ENCODE measurements at regions not wholly inside any gene's neighbourhood (a gene's known extent, or its start where the extent isn't known, plus 50 kb on each side); places are given as distances from the start of the nearest gene placed in this dataset.

- no peaks in the 10 kb centered on the region for H3K4me1 Mint-ChIP-seq (ENCODE audit: low read depth)
- ATAC-seq (replicated peaks in 1 of 2) (no peak), DNase-seq (no peak)
- no peak overlapping the region for H3K4me3 Mint-ChIP-seq
- H3K36me3 Mint-ChIP-seq (ENCODE audit: insufficient read depth in 2 of 2), result no peaks in the 10 kb centered on the region
- no peaks in the 10 kb centered on the region for H3K27me3 Mint-ChIP-seq (ENCODE audit: low read depth)
- H3K27ac Mint-ChIP-seq, result no peak overlapping the region
- H3K9me3 Mint-ChIP-seq, result peaks cover 0 to 2% of the 10 kb centered on the region in 2 donors
These were observed 91.2 kb downstream of the LRATD1 start for GRCh38 chr2:14723684-14724083.

GRCh38 chr2:14735696-14736095, 103.2 kb downstream of the LRATD1 start:
- H3K9me3 Mint-ChIP-seq, result peaks cover 0 to 3% of the 10 kb centered on the region in 2 donors
- no peak for ATAC-seq (replicated peaks in 1 of 2)
- no peak overlapping the region for H3K27ac Mint-ChIP-seq
- no peaks in the 10 kb centered on the region for H3K27me3 Mint-ChIP-seq (ENCODE audit: low read depth)
- no peak overlapping the region for H3K4me3 Mint-ChIP-seq
- no peak for DNase-seq
- H3K36me3 Mint-ChIP-seq (ENCODE audit: insufficient read depth in 2 of 2), result peaks cover 0 to 1% of the 10 kb centered on the region in 2 donors
- no peaks in the 10 kb centered on the region for H3K4me1 Mint-ChIP-seq (ENCODE audit: low read depth)

- DNase-seq, result no peak
- no peaks in the 10 kb centered on the region for H3K4me1 Mint-ChIP-seq (ENCODE audit: low read depth)
- no peaks in the 10 kb centered on the region for H3K27me3 Mint-ChIP-seq (ENCODE audit: low read depth)
- H3K4me3 Mint-ChIP-seq, result no peak overlapping the region
- ATAC-seq (replicated peaks in 1 of 2), result no peak
- peaks cover 0 to 3% of the 10 kb centered on the region in 2 donors for H3K9me3 Mint-ChIP-seq
- H3K36me3 Mint-ChIP-seq (ENCODE audit: insufficient read depth in 2 of 2), result no peaks in the 10 kb centered on the region
- no peak overlapping the region for H3K27ac Mint-ChIP-seq
These were observed 104.7 kb downstream of the LRATD1 start for GRCh38 chr2:14737201-14737600.

- ATAC-seq (replicated peaks in 1 of 2), result no peak
- Mint-ChIP-seq H3K4me3 (no peak overlapping the region), H3K27ac (no peak overlapping the region), H3K4me1 (ENCODE audit: low read depth) (no peaks in the 10 kb centered on the region), H3K36me3 (ENCODE audit: insufficient read depth in 2 of 2) (no peaks in the 10 kb centered on the region), H3K27me3 (ENCODE audit: low read depth) (no peaks in the 10 kb centered on the region), H3K9me3 (peaks cover 0 to 6% of the 10 kb centered on the region in 2 donors)
- no peak for DNase-seq
These were observed 111.3 kb downstream of the LRATD1 start for GRCh38 chr2:14743861-14744260.

- no peaks in the 10 kb centered on the region for H3K36me3 Mint-ChIP-seq (ENCODE audit: insufficient read depth in 2 of 2)
- H3K27ac Mint-ChIP-seq, result no peak overlapping the region
- ATAC-seq (replicated peaks in 1 of 2) (no peak), DNase-seq (no peak)
- no peak overlapping the region for H3K4me3 Mint-ChIP-seq
- H3K9me3 Mint-ChIP-seq, result peaks cover 0 to 6% of the 10 kb centered on the region in 2 donors
- H3K4me1 Mint-ChIP-seq (ENCODE audit: low read depth), result no peaks in the 10 kb centered on the region
- H3K27me3 Mint-ChIP-seq (ENCODE audit: low read depth), result no peaks in the 10 kb centered on the region
These were observed 113.0 kb downstream of the LRATD1 start for GRCh38 chr2:14745288-14746076.

- H3K9me3 Mint-ChIP-seq, result peaks cover 0 to 7% of the 10 kb centered on the region in 2 donors
- no peaks in the 10 kb centered on the region for H3K4me1 Mint-ChIP-seq (ENCODE audit: low read depth)
- H3K4me3 Mint-ChIP-seq, result no peak overlapping the region
- DNase-seq (no peak), ATAC-seq (replicated peaks in 1 of 2) (no peak)
- H3K27ac Mint-ChIP-seq, result no peak overlapping the region
- no peaks in the 10 kb centered on the region for H3K36me3 Mint-ChIP-seq (ENCODE audit: insufficient read depth in 2 of 2)
- H3K27me3 Mint-ChIP-seq (ENCODE audit: low read depth), result no peaks in the 10 kb centered on the region
These were observed 113.6 kb downstream of the LRATD1 start for GRCh38 chr2:14746133-14746532.

GRCh38 chr2:14747447-14747846, 114.9 kb downstream of the LRATD1 start:
- Mint-ChIP-seq H3K36me3 (ENCODE audit: insufficient read depth in 2 of 2) (no peaks in the 10 kb centered on the region), H3K4me3 (no peak overlapping the region), H3K9me3 (peaks cover 0 to 7% of the 10 kb centered on the region in 2 donors), H3K27me3 (ENCODE audit: low read depth) (no peaks in the 10 kb centered on the region), H3K4me1 (ENCODE audit: low read depth) (no peaks in the 10 kb centered on the region), H3K27ac (no peak overlapping the region)
- ATAC-seq (replicated peaks in 1 of 2) (no peak), DNase-seq (no peak)

- ATAC-seq (replicated peaks in 1 of 2) (no peak), DNase-seq (no peak)
- Mint-ChIP-seq H3K36me3 (ENCODE audit: insufficient read depth in 2 of 2) (no peaks in the 10 kb centered on the region), H3K27ac (no peak overlapping the region), H3K9me3 (peaks cover 0 to 7% of the 10 kb centered on the region in 2 donors), H3K4me1 (ENCODE audit: low read depth) (no peaks in the 10 kb centered on the region), H3K27me3 (ENCODE audit: low read depth) (no peaks in the 10 kb centered on the region), H3K4me3 (no peak overlapping the region)
These were observed 117.4 kb downstream of the LRATD1 start for GRCh38 chr2:14749884-14750283.

GRCh38 chr2:14750433-14750832, 117.9 kb downstream of the LRATD1 start:
- no peaks in the 10 kb centered on the region for H3K4me1 Mint-ChIP-seq (ENCODE audit: low read depth)

GRCh38 chr2:14751581-14751980, 119.1 kb downstream of the LRATD1 start:
- ATAC-seq (replicated peaks in 1 of 2), result no peak
- no peaks in the 10 kb centered on the region for H3K36me3 Mint-ChIP-seq (ENCODE audit: insufficient read depth in 2 of 2)
- no peak for DNase-seq
- no peaks in the 10 kb centered on the region for H3K27me3 Mint-ChIP-seq (ENCODE audit: low read depth)
- H3K9me3 Mint-ChIP-seq, result peaks cover 0 to 7% of the 10 kb centered on the region in 2 donors
- H3K4me3 Mint-ChIP-seq, result no peak overlapping the region
- no peaks in the 10 kb centered on the region for H3K4me1 Mint-ChIP-seq (ENCODE audit: low read depth)
- H3K27ac Mint-ChIP-seq, result no peak overlapping the region

More at GRCh38 chr2:14750433-14750832, 117.9 kb downstream of the LRATD1 start:
- ATAC-seq (replicated peaks in 1 of 2), result no peak
- Mint-ChIP-seq H3K4me3 (no peak overlapping the region), H3K27me3 (ENCODE audit: low read depth) (no peaks in the 10 kb centered on the region), H3K9me3 (peaks cover 0 to 7% of the 10 kb centered on the region in 2 donors), H3K27ac (no peak overlapping the region), H3K36me3 (ENCODE audit: insufficient read depth in 2 of 2) (no peaks in the 10 kb centered on the region)
- DNase-seq, result no peak

GRCh38 chr2:14752295-14752694, 119.8 kb downstream of the LRATD1 start:
- Mint-ChIP-seq H3K4me3 (no peak overlapping the region), H3K9me3 (peaks cover 0 to 7% of the 10 kb centered on the region in 2 donors), H3K36me3 (ENCODE audit: insufficient read depth in 2 of 2) (no peaks in the 10 kb centered on the region), H3K27ac (no peak overlapping the region), H3K4me1 (ENCODE audit: low read depth) (no peaks in the 10 kb centered on the region), H3K27me3 (ENCODE audit: low read depth) (no peaks in the 10 kb centered on the region)
- no peak for ATAC-seq (replicated peaks in 1 of 2)
- no peak for DNase-seq

- ATAC-seq (replicated peaks in 1 of 2) (no peak), DNase-seq (no peak)
These were observed 123.6 kb downstream of the LRATD1 start for GRCh38 chr2:14756122-14756541.

GRCh38 chr2:14756981-14757657, 124.6 kb downstream of the LRATD1 start:
- no peak overlapping the region for H3K4me3 Mint-ChIP-seq
- no peaks in the 10 kb centered on the region for H3K27me3 Mint-ChIP-seq (ENCODE audit: low read depth)
- no peak overlapping the region for H3K27ac Mint-ChIP-seq
- no peak for DNase-seq
- H3K9me3 Mint-ChIP-seq, result peaks cover 0 to 5% of the 10 kb centered on the region in 2 donors
- no peaks in the 10 kb centered on the region for H3K4me1 Mint-ChIP-seq (ENCODE audit: low read depth)
- ATAC-seq (replicated peaks in 1 of 2), result no peak
- no peaks in the 10 kb centered on the region for H3K36me3 Mint-ChIP-seq (ENCODE audit: insufficient read depth in 2 of 2)

More at GRCh38 chr2:14756122-14756541, 123.6 kb downstream of the LRATD1 start:
- Mint-ChIP-seq H3K36me3 (ENCODE audit: insufficient read depth in 2 of 2) (no peaks in the 10 kb centered on the region), H3K27me3 (ENCODE audit: low read depth) (no peaks in the 10 kb centered on the region), H3K4me3 (no peak overlapping the region), H3K9me3 (peaks cover 0 to 5% of the 10 kb centered on the region in 2 donors), H3K27ac (no peak overlapping the region), H3K4me1 (ENCODE audit: low read depth) (no peaks in the 10 kb centered on the region)

All from activated T-cell treated with anti-CD3 and anti-CD28 coated beads, Interleukin-2, amount 50 U/mL, for 72 hours (primary cell).